Ishikawa (cell line): ENCODE measurements at regions not wholly inside any gene's neighbourhood (a gene's known extent, or its start where the extent isn't known, plus 50 kb on each side); places are given as distances from the start of the nearest gene placed in this dataset.

Source experiments
- CEBPB ChIP-seq: IDR thresholded peaks from 2 replicates; pipeline ENCODE4 v1.6.1; 2012
- CREB1 ChIP-seq: IDR thresholded peaks from 2 replicates; pipeline ENCODE4 v1.6.1; 2012; ENCODE audit warnings: low read depth
- EGR1 ChIP-seq: IDR thresholded peaks from 2 replicates; pipeline ENCODE4 v1.6.1; 2012
- EP300 ChIP-seq: IDR thresholded peaks from 2 replicates; pipeline ENCODE4 v1.6.1; 2012; ENCODE audit warnings: borderline replicate concordance
- FOXM1 ChIP-seq: IDR thresholded peaks from 2 replicates; pipeline ENCODE4 v1.6.1; 2012; ENCODE audit warnings: low read depth, borderline replicate concordance
- MAX ChIP-seq: IDR thresholded peaks from 2 replicates; pipeline ENCODE4 v1.6.1; 2012
- NFIC ChIP-seq: IDR thresholded peaks from 2 replicates; pipeline ENCODE4 v1.6.1; 2012
- RAD21 ChIP-seq: IDR thresholded peaks from 2 replicates; pipeline ENCODE4 v1.6.1; 2012; ENCODE audit warnings: low read depth
- REST ChIP-seq: IDR thresholded peaks from 2 replicates; pipeline ENCODE4 v1.6.1; 2012; ENCODE audit warnings: low read depth, mild to moderate bottlenecking
- TAF1 ChIP-seq: IDR thresholded peaks from 2 replicates; pipeline ENCODE4 v1.6.1; 2012; ENCODE audit warnings: low read depth, mild to moderate bottlenecking
- TCF12 ChIP-seq: IDR thresholded peaks from 2 replicates; pipeline ENCODE4 v1.6.1; 2012; ENCODE audit warnings: low read depth
- YY1 ChIP-seq: IDR thresholded peaks from 2 replicates; pipeline ENCODE4 v1.6.1; 2012; ENCODE audit warnings: low read depth

DNA sequence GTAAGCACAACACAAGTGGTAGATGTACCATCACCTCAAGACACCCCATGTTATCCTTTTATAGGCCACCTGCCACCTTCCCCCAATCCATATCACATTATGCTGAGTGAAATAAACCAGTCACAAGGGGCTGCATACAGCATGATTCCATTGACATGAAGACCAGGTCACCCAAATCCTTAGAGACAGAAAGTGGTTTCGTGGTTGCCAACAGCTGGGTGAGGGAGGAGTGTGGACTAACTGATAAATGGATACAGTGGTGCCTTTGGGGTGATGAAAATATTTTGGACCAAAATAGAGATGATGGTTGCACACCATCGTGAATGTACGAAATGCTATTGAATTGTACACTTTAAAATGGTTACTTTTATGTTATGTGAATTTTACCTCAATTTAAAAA lies 65.7 kb upstream of the DMD start:
- no peak for TF ChIP-seq TAF1
- TF ChIP-seq RAD21 = no peak
- no peak for TF ChIP-seq CREB1
- no peak for TF ChIP-seq CEBPB
- TF ChIP-seq YY1 = no peak
- no peak for TF ChIP-seq MAX
- TF ChIP-seq EP300 = no peak
- TF ChIP-seq FOXM1 = no peak
- no peak for TF ChIP-seq TCF12
- TF ChIP-seq EGR1 = no peak
- TF ChIP-seq REST = no peak
- TF ChIP-seq NFIC = no peak
